ENCODE measurements at regions not wholly inside any gene's neighbourhood (a gene's known extent, or its start where the extent isn't known, plus 50 kb on each side); places are given as distances from the start of the nearest gene placed in this dataset.

- TF ChIP-seq BHLHE40 (IDR thresholded peaks at IDR 0.05; ENCODE audit: borderline replicate concordance) (no peak), FOXK2 (IDR thresholded peaks at IDR 0.05) (no peak), LEF1 (IDR thresholded peaks at IDR 0.05; ENCODE audit: borderline replicate concordance) (no peak), L3MBTL2 (conservative IDR thresholded peaks at IDR 0.05) (no peak), HDGF (IDR thresholded peaks at IDR 0.05; ENCODE audit: borderline replicate concordance) (no peak), FOXA1 (IDR thresholded peaks at IDR 0.05) (no peak), SUZ12 (IDR thresholded peaks at IDR 0.05) (no peak), ELF4 (IDR thresholded peaks at IDR 0.05) (no peak), CTBP1 (IDR thresholded peaks at IDR 0.05; ENCODE audit: borderline replicate concordance) (no peak), ZNF384 (IDR thresholded peaks at IDR 0.05) (no peak), NFRKB (IDR thresholded peaks at IDR 0.05) (no peak), TARDBP (IDR thresholded peaks at IDR 0.05) (no peak), PKNOX1 (IDR thresholded peaks at IDR 0.05) (no peak)
- no peak for DNase-seq (ENCODE audit: extremely low spot score)
- POLR2A ChIA-PET, result no interaction called here
- CTCF ChIA-PET, result interaction anchor here (1.5 to 1.9 kb wide), 2 partner anchors 10 to 21 kb away, joined by 3 to 6 read pairs; no protein-coding TSS in a partner anchor
Observed at GRCh38 chr2:205904873-205905272, 181.1 kb downstream of the INO80D start.

GRCh38 chr2:205903549-205904129 lies 182.3 kb downstream of the INO80D start:
- ChIA-PET POLR2A (no interaction called here), CTCF (interaction anchor here (1.5 to 1.9 kb wide), 2 partner anchors 12 to 23 kb away, joined by 3 to 6 read pairs; no protein-coding TSS in a partner anchor)
- TF ChIP-seq SP1 (IDR thresholded peaks at IDR 0.05) (no peak), TARDBP (IDR thresholded peaks at IDR 0.05) (no peak), FOXK2 (IDR thresholded peaks at IDR 0.05) (no peak)
- DNase-seq (ENCODE audit: extremely low spot score), result peak; percentile 53

GRCh38 chr2:205902900-205903237 lies 183.1 kb downstream of the INO80D start:
- no peak for DNase-seq (ENCODE audit: extremely low spot score)
- ChIA-PET CTCF (interaction anchor here (0.6 to 0.7 kb wide), 2 partner anchors 15 to 1283 kb away, joined by 3 to 7 read pairs; no protein-coding TSS in a partner anchor), POLR2A (no interaction called here)
- TF ChIP-seq PKNOX1 (IDR thresholded peaks at IDR 0.05) (no peak), SP1 (IDR thresholded peaks at IDR 0.05) (no peak), FOXM1 (IDR thresholded peaks at IDR 0.05; ENCODE audit: borderline replicate concordance) (no peak)

- POLR2A ChIA-PET, result no interaction called here
- TF ChIP-seq SP1 (IDR thresholded peaks at IDR 0.05), result no peak
- TF ChIP-seq ELF4 (IDR thresholded peaks at IDR 0.05), result no peak
- no peak for TF ChIP-seq CTBP1 (IDR thresholded peaks at IDR 0.05; ENCODE audit: borderline replicate concordance)
- no peak for TF ChIP-seq LEF1 (IDR thresholded peaks at IDR 0.05; ENCODE audit: borderline replicate concordance)
- no peak for TF ChIP-seq FOXA1 (IDR thresholded peaks at IDR 0.05)
- no peak for TF ChIP-seq FOXK2 (IDR thresholded peaks at IDR 0.05)
- no peak for TF ChIP-seq SUZ12 (IDR thresholded peaks at IDR 0.05)
- TF ChIP-seq TARDBP (IDR thresholded peaks at IDR 0.05), result no peak
- TF ChIP-seq ZNF384 (IDR thresholded peaks at IDR 0.05), result no peak
- no peak for TF ChIP-seq NFRKB (IDR thresholded peaks at IDR 0.05)
- TF ChIP-seq HDGF (IDR thresholded peaks at IDR 0.05; ENCODE audit: borderline replicate concordance), result no peak
- no peak for TF ChIP-seq FOXM1 (IDR thresholded peaks at IDR 0.05; ENCODE audit: borderline replicate concordance)
- no peak for TF ChIP-seq BHLHE40 (IDR thresholded peaks at IDR 0.05; ENCODE audit: borderline replicate concordance)
- TF ChIP-seq ARNT (IDR thresholded peaks at IDR 0.05), result no peak
- TF ChIP-seq PKNOX1 (IDR thresholded peaks at IDR 0.05), result no peak
- no peak for TF ChIP-seq L3MBTL2 (conservative IDR thresholded peaks at IDR 0.05)
- DNase-seq (ENCODE audit: extremely low spot score), result peak; percentile 38
- CTCF ChIA-PET, result interaction anchor here (0.6 to 0.7 kb wide), 3 partner anchors 15 to 1283 kb away, joined by 3 to 7 read pairs (median 3); no protein-coding TSS in a partner anchor
Observed at GRCh38 chr2:205902041-205902899, 183.7 kb downstream of the INO80D start.

GRCh38 chr2:205901491-205901890 lies 184.5 kb downstream of the INO80D start:
- ChIA-PET CTCF (interaction anchor here (0.7 kb wide), 1 partner anchor 25 kb away, joined by 3 read pairs; no protein-coding TSS in a partner anchor), POLR2A (no interaction called here)
- TF ChIP-seq SUZ12 (IDR thresholded peaks at IDR 0.05), result no peak
- TF ChIP-seq ZNF384 (IDR thresholded peaks at IDR 0.05), result no peak
- no peak for TF ChIP-seq L3MBTL2 (conservative IDR thresholded peaks at IDR 0.05)
- no peak for TF ChIP-seq ARNT (IDR thresholded peaks at IDR 0.05)
- TF ChIP-seq FOXA1 (IDR thresholded peaks at IDR 0.05), result no peak
- no peak for TF ChIP-seq BHLHE40 (IDR thresholded peaks at IDR 0.05; ENCODE audit: borderline replicate concordance)
- no peak for TF ChIP-seq LEF1 (IDR thresholded peaks at IDR 0.05; ENCODE audit: borderline replicate concordance)
- TF ChIP-seq FOXM1 (IDR thresholded peaks at IDR 0.05; ENCODE audit: borderline replicate concordance), result no peak
- no peak for TF ChIP-seq PKNOX1 (IDR thresholded peaks at IDR 0.05)
- no peak for TF ChIP-seq SP1 (IDR thresholded peaks at IDR 0.05)
- TF ChIP-seq ELF4 (IDR thresholded peaks at IDR 0.05), result no peak
- TF ChIP-seq TARDBP (IDR thresholded peaks at IDR 0.05), result no peak
- no peak for DNase-seq (ENCODE audit: extremely low spot score)
